ENCODE measurements at regions not wholly inside any gene's neighbourhood (a gene's known extent, or its start where the extent isn't known, plus 50 kb on each side); places are given as distances from the start of the nearest gene placed in this dataset.
"Not testable (repeated sequence)": the region's sequence is repeated elsewhere in the genome, so short reads cannot be mapped to it uniquely, and the experiment has no call there.

DNA sequence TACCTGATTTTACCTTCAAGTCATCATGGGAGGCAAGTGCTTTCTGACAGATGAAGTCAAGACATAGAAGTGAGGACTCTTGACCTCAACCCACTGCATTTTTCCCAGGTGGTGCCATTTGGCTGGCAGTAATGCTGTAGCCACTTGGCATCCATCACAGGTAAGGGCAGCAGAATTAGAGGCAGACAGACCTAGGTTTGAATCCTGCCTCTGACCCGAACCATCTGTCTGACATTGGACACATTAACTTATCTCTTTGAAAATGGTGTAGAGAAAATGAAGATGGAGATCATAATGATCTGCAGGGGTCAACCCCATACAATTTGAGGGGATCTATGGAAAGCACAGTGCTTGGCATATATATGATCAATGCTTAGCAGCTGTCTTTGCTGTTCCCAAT, 505.5 kb downstream of the NPIPA7 start:
- DNase-seq = no peak

DNA sequence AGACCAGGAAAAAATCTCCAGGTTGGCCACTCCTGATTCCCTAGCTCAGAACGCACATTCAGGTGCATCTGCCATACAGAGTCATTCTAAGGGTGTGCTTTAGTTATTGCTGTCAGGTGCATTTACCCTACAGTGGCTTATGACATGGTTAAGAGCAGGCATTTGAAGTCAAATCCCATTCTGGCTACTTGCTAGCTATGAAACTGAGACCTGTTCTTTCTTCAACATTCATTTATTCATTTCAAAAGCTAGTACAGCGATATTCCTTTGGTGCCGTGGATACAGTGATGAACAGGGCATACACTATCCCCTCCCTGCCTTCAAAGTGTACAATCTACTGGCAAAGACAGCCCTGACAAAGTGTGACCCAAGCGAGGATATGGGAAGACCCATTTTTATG, 508.3 kb downstream of the NPIPA7 start:
- DNase-seq = no peak

DNA sequence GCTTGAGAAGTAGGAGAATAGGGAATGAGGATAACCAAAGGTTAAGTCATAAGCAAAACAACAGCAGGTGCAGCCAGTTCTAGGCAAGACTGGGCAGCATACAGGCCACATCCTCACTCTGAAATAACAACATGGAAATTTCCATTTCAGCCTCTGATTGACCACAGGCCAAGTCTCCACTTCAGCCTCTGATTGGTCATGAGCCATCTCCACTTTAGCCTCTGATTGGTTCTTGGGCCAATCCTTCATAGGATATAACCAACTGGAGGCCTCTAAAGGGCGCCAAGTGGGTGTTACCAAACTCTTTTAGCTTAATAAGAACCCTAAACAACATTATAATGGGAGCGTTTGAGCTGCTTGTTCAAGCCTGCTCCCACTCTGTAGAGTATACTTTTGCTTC, 512.0 kb downstream of the NPIPA7 start:
- no peak for DNase-seq

DNA sequence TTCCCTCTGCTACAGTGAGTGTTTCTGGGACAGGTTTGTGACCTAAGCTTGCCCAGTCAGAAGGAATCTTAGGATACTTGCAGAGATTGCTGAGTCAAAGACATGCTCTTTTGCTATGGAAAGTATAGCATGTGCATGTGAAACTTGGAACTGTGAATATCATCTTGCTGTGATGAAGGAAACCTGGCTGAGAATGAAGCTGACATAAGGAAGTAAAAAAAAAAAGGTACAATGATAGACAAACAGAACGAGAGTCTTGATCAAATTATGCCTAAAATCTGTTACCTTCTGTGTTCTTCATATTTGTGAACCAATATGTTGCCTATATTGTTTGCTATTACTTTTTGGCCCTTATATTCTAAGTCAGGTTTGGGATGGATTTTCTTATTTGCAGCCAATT, 525.7 kb downstream of the NPIPA7 start:
- no peak for DNase-seq

DNA sequence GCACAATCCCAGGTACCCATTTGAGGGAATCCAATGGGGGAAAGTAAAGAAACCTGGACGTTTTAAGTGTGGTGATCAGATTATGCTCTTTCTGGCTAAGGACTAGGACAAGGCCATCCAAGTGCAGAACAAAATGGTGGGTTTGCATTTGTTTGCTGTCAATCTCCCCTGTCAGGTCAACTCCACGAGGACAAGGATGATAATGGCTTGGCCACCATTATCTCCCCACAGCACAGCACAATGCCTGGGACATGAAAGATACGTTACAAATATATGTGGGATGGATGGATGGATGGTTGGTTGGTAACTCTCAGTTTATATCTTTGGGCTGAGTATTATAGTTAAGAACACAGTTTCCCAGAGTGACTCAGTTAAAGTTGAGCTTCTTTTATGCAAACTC, 526.9 kb downstream of the NPIPA7 start:
- no peak for DNase-seq

DNA sequence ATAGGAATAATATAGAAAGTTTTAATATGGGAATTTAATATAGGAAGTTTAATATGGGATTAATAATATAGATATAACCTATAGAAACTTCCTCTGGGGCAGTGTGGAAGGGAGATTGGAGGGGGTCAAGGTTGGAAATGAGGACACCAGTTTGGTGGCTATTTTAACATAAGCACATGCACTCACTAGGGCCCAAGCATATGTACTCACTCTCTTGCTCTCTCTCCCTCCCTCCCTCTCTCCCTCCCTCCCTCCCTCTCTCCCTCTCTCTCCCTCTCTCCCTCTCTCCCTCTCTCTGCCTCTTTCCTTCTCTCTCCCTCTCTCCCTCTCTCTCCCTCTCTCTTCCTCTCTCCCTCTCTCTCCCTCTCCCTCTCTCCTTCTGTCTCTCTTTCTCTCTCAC, 528.1 kb downstream of the NPIPA7 start:
- no peak for DNase-seq

DNA sequence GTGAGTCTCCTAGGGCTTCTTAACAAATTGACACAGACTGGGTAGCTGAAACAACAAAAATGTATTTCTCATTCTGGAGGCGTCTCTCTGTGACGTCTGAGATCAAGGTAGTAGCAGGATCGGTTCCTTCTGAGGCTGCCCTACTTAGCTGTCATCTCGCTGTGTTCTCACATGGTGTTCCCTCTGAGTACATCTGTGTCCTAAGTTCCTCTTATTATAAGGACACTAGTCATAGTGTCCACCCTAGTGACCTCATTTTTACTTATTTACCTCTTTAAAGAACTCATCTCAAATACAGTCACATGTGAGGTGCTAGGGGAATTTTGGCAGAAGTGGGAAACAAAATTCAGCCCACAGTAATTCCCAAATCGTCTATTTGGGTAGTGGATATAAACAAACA, 529.1 kb downstream of the NPIPA7 start:
- DNase-seq = no peak

DNA sequence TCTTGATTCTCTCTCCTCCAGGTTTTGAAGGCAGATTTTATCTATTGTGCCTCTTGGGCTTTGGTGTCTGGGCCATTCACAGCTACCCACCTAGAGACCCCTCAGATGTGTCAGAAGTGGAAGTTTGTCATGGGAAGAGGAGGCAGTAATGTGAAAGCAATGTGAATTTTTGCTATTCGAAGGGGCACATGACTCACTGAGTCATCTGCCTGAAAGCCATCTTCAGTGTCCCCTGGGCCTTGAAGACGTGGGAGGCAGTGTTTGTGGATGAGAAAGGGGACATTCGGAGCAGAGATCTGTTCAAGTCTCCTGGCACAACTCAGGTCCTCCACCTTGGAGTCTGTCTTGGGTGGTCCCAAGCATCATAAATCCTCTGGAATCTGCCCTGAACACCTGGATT, 530.2 kb downstream of the NPIPA7 start:
- no peak for DNase-seq

DNA sequence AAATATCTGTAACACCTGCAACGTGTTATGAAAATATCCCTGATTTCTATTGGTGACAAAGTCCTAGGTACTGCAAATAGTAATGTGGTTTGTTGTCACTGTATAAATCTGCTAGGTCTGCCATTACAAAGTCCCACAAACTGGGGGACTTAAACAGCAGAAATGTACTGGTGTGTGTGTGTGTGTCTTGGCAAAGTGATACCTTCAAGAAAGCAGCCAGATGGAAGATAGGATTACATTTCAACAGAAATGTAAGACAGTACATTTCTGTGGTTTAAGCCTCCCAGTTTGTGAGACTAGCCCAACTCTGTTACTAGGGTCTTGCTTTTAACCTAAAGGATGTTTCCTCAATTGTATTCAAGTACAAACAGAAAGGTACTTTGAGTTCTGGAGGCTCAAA, 531.7 kb downstream of the NPIPA7 start:
- DNase-seq = no peak

DNA sequence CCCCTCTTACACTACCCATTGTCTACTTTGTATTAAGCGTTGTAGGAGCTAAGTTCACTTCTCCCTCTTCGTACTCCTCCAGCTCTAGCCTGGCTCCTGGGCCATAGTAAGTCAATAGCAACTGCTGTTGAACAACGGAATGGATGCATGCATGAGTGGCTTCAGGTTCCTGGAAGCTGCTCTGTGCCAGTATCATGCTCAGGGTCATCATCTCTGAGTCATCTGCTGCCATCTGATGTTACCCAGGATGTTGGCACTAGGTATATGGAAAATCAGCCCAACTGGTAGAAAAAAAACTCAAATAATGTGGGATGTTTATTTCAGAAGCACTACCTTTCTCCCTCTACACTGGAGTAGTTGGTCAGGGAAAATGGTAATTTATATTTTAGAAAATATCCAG, 536.8 kb downstream of the NPIPA7 start:
- peak; percentile 6 for DNase-seq

DNA sequence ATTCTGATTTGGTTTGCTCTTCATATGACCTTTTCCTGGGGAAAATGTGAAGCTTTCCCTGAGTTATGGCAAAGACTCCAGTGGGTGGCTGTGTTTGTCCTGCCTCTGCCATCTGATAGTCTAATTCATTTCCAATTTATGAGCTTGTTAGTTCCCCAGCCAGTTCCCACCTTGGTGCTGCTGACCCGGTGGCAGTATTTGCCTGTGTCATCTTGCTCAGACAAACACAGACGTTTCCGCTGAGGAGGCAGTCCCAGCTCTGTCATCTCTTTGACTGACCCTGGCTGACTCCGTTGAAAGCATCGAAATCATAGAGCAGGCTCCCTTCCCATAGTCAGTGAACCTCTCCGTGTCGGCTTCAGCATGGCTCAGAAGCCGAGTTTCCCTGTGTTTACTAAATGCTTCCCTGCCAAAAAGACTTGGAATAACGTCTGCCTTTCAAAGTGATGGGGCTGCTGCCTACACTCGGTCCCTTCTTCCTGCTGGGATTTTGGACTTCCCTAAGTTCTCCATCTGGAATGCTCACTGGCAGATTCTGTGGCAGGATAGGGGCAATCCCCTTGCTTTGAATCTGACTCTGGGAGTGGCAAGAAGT, 538.3 kb downstream of the NPIPA7 start:
- no peak for DNase-seq

DNA sequence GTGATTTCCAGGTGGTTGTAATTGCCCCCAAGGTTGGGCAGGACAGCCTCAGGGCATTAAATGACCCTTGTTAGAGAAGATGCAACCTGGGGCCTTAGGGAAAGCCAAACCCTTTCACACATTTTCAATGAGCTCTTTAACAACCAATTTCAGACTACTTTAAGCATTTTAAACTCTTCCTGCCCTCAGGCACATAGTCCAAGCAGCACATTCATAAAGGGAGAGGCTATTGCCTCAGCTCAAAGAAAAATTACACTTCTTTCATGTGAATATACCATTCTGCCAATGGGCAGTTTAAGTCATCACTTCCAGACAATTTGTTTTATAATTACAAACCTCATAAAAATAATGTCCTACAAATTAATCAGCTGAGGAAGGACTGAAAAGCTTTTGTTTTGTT, 544.5 kb downstream of the NPIPA7 start:
- DNase-seq = no peak

DNA sequence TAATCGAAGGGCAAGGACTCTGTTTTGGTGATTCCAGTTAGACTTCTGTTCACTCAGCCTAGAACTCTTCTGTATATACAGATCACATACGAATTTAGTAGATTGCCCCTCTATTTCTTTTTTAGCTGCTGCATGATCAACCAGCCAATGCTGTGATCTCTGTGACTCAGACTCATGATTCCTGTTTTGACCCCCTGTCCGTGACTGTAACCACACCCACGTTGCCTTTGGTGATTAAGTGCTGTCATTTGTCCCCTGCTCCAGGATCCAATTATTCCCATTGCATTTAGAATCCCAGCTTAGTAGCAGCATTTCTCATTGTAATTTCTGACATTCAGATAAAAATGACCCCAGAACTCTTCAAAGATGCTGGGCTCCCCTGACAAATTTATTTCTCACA, 545.7 kb downstream of the NPIPA7 start:
- DNase-seq = no peak

DNA sequence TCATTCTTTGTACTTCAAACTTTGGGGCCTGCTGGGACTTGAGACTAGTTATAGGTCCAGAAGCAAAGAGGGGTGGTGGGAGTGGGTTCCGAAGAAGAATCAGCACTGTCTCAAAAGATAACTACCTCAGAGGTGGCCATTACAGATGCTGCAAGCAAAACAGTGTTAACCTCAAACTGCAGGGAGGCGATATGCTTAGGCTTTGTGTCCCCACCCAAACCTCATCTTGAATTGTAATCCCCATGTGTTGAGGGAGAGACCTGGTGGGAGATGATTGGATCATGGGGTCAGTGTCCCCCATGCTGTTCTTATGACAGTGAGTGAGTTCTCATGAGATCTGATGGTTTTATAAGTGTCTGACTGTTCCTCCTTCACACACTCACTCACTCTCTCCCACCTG, 545.3 kb downstream of the XYLT1 start:
- no peak for DNase-seq

DNA sequence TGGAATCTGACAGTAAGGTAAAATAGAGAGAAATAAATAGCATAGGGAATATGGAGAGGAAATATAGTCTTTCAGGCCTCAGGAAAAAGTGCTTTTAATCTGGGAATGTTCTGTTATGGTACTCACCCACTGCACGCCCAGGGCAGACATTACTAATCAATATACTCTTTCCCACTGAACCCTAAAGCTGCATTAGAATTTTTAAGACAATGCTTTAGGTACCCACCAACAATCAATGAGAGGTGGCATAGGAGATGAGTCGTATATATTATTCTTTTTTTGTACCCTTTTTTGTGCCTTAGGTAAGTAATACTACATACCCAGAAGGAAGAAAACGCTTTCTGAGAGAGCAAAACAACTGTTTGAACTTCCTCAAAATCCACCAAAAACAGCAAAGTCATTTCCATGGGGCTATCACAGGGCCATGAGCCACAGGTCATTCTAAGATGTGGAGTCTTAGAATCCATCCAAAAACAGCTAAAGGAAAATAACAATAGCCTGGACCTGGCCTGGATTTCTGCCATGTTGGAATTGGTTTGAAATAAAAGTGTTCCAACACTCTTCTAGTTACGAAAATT, 542.1 kb downstream of the XYLT1 start:
- DNase-seq = no peak

DNA sequence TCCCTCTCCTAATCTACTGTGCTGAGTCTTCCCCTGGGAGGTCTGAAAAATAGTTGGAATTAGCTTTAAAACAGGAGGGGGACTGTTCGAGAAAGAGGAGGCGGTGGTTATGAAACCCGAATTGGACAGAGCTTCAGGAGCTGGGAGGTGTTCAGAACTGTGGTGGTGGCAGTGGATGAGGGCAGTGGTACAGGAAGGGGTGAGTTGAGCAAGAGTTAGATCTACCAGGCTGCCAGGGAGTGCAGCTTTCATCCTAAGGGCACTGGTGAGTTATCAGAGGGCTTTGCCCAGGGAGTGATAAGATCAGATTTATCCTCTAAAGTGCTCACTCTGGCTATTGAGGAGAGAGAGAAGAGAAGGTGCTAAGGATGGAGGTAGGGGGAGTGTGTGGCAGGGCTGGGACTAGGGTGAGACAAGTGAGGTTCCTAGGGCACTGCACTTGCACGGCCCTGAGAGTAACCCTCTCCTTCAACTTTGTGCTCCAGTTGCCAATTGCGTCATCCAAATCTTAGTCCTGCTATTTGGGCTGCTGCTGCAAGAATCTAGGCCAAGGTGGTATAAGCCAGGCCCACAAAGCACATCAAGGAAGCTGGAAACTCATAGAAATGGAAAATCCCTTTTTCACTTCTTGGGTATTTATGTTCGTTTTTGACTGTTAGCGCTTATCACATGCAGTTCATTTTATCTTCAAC, 540.3 kb downstream of the XYLT1 start:
- DNase-seq = no peak

DNA sequence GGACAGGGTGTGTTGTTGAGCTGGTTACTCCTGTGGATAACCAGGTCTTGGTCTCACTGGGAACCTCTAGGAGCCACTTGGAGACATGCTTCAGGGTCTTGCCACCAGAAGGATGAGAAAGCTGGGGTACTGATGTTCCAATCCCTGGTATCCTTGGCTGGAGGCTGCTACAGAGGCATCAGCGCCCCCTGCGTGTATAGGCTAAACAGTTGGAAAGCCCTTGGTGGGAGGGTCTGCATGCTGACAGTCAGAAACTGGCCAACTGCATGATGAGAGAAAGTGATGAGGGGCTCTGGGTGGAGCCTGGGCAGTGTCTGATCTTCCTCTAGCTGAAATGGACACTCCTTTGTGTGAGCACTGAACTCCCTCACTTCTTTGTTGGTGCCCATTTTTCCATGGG, 536.9 kb downstream of the XYLT1 start:
- no peak for DNase-seq

DNA sequence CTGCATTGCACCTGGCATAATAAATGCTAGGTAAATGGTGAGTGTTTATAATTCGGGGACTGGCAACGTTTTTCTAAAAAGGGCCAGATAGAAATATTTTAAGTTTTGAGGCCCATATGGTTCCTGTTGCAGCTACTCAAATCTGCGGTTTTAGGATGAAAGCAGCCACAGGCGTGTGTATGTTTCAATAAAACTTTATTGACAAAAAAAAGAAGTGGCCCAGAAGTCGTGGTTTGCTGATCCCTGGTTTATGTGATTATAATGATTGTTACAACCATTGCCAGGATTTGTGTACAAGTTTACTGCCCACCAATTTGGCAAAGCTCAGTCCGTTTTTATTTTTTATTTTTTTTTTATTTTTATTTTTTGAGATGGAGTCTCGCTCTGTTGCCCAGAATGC, 536.1 kb downstream of the XYLT1 start:
- no peak for DNase-seq

DNA sequence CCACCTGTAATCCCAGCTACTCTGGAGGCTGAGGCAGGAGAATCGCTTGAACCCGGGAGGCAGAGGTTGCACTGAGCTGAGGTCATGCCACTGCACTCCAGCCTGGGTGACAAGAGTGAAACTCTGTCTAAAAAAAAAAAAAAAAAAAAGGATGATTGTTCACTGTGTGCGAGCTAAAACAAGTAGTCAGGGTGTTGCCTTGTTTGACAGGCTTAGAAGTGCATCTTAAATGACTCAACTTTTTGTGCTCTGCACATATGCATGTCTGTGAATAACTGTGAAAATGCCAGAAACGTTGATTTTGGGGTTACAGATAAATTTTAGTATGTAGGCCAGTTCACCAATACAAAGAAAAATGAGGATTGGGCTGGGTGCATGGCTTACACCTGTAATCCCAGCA, 534.9 kb downstream of the XYLT1 start:
- DNase-seq = not testable (repeated sequence)

DNA sequence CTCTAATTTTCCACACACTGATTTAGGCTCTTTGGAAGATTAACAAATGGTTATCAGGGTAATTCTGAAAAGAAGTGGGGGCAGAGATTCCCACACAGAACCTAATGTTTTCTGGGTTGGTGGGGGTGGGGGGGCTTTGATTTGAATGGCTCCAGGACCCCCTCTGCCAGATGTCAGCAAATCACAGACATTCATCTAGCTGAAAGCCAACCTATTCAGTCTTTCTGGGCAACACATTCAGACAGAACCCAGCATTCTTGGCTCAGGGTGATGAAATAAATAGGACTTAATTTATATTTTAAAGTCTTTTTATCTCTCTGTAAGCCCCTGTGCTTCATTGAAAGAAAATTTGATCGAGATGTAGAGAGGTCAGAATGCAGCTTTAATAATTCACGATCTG, 533.2 kb downstream of the XYLT1 start:
- DNase-seq = no peak

DNA sequence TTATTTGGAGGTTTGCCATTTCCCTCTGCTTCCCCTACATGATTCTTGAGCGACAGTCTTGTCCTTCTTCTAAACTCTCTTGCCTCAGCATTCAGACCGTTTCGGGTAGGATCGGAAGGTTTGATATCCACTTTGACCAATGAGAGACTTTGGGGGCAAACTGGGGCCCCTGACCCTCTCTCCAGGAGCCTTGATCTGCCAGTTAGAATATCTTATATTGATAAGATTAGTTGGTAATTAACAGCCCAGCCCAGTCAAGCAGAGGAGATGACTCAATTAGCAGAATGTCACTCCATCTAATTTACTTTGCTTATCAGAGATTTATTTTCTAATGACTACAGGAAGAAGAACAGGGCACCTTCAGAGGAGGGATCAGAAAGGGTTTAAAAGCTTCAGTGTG, 532.8 kb downstream of the XYLT1 start:
- no peak for DNase-seq

DNA sequence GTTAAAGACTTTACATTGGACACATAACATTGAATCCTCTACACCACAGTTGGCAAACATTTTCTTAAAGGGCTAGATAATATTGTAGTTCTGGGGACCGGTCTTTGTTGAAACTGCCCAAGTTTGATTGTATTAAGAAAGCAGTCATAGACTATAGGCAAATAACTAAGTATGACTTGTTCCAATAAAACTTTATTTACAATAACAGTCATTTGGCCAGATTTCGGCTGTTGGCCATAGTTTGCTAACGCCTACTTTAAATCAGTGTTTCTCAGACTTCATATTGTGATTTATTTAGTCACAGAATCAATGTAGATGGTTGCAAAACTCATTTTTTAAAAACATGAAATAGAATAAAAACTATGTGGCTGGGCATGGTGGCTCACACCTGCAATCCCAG, 531.8 kb downstream of the XYLT1 start:
- no peak for DNase-seq

DNA sequence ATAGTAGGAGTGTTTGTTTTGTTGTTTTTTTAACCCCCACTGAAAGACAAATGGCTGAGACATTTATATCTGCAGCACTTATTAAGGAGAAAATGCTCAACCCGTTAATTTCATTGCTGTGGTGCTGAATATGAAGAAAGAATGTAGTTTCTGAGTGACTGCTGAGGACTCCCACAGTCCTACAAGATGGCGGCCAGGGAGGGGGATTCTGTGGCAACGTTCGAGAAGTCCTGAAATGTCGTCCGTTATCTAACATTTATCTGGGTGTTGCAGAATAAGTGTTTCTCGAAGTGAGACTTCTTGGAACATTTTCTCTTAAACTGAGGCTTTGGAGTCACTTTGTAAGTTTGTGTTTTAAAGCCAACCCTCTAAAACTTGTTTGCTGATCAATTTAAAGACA, 530.4 kb downstream of the XYLT1 start:
- DNase-seq = no peak

DNA sequence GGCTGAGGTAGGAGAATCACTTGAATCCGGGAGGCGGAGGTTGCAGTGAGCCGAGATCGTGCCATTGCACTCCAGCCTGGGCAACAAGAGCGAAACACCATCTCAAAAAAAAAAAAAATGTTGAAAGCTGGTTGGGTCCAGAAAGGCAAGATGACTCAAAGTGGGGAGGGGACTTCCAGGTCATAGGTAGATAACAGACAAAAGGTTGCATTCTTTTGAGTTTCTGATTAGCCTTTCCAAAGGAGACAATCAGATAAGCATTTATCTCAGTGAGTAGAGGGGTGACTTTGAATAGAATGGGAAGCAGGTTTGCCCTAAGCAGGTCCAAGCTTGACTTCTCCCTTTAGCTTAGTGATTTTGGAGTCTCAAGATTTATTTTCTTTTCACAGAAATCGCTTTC, 527.9 kb downstream of the XYLT1 start:
- DNase-seq = not testable (repeated sequence)

DNA sequence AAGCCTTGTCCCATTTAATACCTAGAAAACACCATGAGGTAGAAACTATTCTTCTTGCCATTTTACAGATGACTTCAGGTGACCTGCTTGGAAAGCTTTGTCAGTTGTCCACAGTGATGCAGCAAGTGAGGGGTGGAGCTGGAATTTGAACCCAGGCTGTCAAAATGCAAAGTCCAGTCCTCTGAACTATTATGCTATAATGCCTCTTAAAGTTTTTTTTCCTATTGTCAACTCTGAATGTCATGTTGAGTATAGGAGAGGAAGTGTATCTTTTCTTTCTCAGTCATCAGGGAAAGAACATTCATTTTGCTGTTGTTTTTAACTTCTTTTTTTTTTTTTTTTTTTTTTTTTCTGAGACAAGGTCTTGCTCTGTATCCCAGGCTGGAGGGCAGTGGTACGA, 525.6 kb downstream of the XYLT1 start:
- no peak for DNase-seq

All from DMS79 treated with DMSO at 0.1 percent for 48 hours (cell line).